Upper lobe of right lung (tissue), 1 donor: ENCODE measurements at regions not wholly inside any gene's neighbourhood (a gene's known extent, or its start where the extent isn't known, plus 50 kb on each side); places are given as distances from the start of the nearest gene placed in this dataset.

Source experiments
- ATAC-seq: fragments of 200-7000 bp; cut with Tn5 transposase; one replicate; pipeline ENCODE4 v1.9.1; 2020; ENCODE audit warnings: mild to moderate bottlenecking, moderate library complexity
- DNase-seq: peaks from one replicate; pipeline ENCODE4 v3.0.0-alpha.2; 2020
- H3K27ac ChIP-seq: fragments of 200-600 bp; one replicate; pipeline ENCODE4 v1.8.0; 2022
- H3K27me3 ChIP-seq: fragments of 200-600 bp; one replicate; pipeline ENCODE4 v1.8.0; 2022; ENCODE audit warnings: mild to moderate bottlenecking
- H3K36me3 ChIP-seq: fragments of 200-600 bp; one replicate; pipeline ENCODE4 v1.8.0; 2022
- H3K4me1 ChIP-seq: fragments of 200-600 bp; one replicate; pipeline ENCODE4 v1.8.0; 2022
- H3K4me3 ChIP-seq: fragments of 200-600 bp; one replicate; pipeline ENCODE4 v1.8.0; 2022; ENCODE audit warnings: mild to moderate bottlenecking
- H3K9me3 ChIP-seq: fragments of 200-600 bp; one replicate; pipeline ENCODE4 v1.8.0; 2022
- intact Hi-C: fragments of 100-400 bp; cut with DNase I; formaldehyde crosslinking; loops from one replicate; pipeline ENCODE4 v1.11.0; 2022
- TF ChIP-seq, protein P1 (sequence below): fragments of 200-600 bp; IDR thresholded peaks from one replicate; pipeline ENCODE4 v1.8.0; 2022; ENCODE audit warnings: antibody characterized with exemption
- donor health status: DM: no; HTN: yes; CAD: no; lungs with severe emphysema.

DNA sequence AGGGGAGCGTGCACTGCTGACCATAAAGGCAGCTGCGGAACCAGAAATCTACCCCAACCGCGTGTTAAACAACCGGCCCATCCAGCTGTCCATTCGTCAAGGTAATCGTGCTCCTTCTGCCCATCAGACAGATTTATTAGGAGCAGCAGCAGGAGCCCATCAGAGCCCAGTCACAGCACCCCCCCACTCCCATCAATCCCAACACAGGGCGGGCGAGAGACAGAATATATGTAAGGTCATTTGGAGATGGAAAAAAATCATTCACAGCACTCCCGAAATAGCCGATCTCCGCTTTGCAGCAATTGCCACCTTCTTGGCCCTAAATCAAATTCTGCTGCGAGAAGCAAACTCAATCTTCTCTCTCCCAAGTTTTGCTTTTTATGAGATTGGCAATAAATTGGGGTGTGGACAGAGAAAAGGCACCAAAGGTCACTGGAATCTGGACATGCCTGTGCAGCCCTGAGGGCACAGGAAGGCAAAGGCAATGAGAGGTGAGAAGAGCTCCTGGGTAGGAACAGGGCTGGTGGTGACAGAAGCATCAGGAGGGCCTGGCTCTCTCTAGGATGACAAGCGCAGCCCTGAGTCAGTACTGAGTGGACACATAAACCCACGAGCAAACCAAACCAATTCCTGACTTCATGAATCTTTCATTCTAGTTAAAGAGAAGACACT lies 145.0 kb upstream of the ZMIZ1 start:
- H3K4me1 ChIP-seq: no peaks in the 10 kb centered on the region
- no peak overlapping the region for H3K4me3 ChIP-seq
- peak; percentile 42 for DNase-seq
- H3K9me3 ChIP-seq: no peaks in the 10 kb centered on the region
- TF ChIP-seq, protein P1, sequence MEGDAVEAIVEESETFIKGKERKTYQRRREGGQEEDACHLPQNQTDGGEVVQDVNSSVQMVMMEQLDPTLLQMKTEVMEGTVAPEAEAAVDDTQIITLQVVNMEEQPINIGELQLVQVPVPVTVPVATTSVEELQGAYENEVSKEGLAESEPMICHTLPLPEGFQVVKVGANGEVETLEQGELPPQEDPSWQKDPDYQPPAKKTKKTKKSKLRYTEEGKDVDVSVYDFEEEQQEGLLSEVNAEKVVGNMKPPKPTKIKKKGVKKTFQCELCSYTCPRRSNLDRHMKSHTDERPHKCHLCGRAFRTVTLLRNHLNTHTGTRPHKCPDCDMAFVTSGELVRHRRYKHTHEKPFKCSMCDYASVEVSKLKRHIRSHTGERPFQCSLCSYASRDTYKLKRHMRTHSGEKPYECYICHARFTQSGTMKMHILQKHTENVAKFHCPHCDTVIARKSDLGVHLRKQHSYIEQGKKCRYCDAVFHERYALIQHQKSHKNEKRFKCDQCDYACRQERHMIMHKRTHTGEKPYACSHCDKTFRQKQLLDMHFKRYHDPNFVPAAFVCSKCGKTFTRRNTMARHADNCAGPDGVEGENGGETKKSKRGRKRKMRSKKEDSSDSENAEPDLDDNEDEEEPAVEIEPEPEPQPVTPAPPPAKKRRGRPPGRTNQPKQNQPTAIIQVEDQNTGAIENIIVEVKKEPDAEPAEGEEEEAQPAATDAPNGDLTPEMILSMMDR: no peak
- no peak overlapping the region for H3K27ac ChIP-seq
- H3K27me3 ChIP-seq: no peaks in the 10 kb centered on the region
- H3K36me3 ChIP-seq: no peaks in the 10 kb centered on the region
- intact Hi-C loops: no loop called here
- no peak for ATAC-seq

DNA sequence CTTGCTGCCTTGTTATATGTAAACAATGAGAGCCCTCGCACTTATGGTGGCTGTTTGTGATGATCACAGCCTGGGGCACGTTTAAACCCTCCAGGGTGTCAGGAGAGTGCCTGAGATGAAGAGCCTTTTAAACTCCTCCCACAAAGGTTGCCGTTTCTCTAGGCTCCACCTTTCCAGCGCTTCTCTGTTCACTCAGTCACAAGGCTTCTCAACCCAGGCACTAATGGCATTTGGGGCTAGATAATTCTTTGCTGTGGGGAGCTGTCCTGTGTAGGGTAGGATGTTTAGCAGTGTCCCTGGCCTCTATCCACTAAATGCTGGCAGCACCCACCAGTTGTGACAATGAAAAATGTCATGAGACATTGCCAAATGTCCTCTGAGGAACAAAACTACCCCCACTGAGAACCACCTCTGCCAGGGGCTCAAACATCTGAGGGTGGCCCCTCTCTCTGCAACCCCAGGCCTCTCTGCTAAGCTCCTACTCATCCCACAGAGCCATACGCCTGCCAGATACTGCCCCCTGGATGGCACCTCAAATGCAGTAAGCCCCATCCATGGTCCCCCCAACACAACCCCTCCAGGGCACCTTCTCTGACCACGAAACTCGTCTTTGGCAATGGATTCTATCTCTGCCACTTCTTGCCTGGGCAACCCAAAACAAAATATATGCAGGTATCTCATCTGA lies 144.3 kb upstream of the ZMIZ1 start:
- Histone ChIP-seq H3K27me3 (no peaks in the 10 kb centered on the region), H3K4me1 (no peaks in the 10 kb centered on the region), H3K36me3 (no peaks in the 10 kb centered on the region), H3K27ac (no peak overlapping the region), H3K4me3 (no peak overlapping the region), H3K9me3 (no peaks in the 10 kb centered on the region)
- intact Hi-C loops: no loop called here
- DNase-seq (peak; percentile 26), ATAC-seq (no peak)
- TF ChIP-seq, protein P1: no peak

DNA sequence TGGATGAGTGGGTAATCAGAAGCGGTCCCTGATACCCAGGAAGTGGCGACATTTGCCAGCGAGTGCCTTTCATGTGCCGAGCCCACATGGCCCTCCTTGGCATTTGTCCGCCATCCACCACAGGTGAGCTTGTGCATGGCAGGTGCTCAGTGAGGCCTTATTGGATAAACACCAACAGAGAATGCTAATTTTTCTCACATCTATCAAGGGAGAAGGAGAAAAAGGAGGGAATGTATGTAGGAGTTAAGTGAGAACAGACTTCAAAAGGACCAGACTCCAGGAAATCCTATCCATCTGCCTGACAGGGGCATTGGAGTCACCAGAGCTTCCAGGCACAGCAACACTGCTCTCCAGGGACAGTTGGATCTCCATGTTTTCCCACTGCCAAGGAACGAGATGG lies 143.5 kb upstream of the ZMIZ1 start:
- TF ChIP-seq, protein P1: no peak
- Histone ChIP-seq H3K9me3 (no peaks in the 10 kb centered on the region), H3K27ac (no peak overlapping the region), H3K27me3 (no peaks in the 10 kb centered on the region), H3K4me1 (no peaks in the 10 kb centered on the region), H3K36me3 (no peaks in the 10 kb centered on the region), H3K4me3 (no peak overlapping the region)
- intact Hi-C loops: no loop called here
- DNase-seq (no peak), ATAC-seq (no peak)

DNA sequence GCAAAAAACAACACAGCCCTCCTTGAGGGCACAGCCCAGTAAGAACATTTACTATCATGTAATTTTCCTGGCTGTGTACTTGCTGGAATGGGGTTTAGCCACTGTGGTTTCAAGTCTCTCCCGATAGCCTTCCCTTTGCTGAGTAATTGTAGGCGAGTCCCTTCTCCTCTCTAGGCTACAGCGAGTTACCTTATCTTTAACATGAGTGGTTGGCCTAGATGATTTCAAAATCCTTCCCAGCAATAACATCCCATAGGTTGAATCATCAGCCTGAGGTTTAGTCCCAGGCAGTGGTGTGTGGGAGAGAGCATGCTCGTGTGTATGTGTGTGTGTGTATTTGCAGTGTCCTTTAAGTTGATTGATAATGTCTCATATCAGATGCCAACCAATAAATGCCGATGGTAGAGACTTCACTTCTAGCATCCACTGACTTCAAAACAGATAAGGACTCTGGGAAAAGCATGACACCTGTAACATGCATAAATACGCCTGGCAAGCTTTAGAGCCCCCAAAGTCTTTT lies 142.9 kb upstream of the ZMIZ1 start:
- Histone ChIP-seq H3K27me3 (no peaks in the 10 kb centered on the region), H3K27ac (no peak overlapping the region), H3K9me3 (no peaks in the 10 kb centered on the region), H3K4me1 (no peaks in the 10 kb centered on the region), H3K36me3 (no peaks in the 10 kb centered on the region), H3K4me3 (no peak overlapping the region)
- TF ChIP-seq, protein P1: no peak
- no peak for DNase-seq
- intact Hi-C loops: no loop called here
- peak; percentile 10 for ATAC-seq

DNA sequence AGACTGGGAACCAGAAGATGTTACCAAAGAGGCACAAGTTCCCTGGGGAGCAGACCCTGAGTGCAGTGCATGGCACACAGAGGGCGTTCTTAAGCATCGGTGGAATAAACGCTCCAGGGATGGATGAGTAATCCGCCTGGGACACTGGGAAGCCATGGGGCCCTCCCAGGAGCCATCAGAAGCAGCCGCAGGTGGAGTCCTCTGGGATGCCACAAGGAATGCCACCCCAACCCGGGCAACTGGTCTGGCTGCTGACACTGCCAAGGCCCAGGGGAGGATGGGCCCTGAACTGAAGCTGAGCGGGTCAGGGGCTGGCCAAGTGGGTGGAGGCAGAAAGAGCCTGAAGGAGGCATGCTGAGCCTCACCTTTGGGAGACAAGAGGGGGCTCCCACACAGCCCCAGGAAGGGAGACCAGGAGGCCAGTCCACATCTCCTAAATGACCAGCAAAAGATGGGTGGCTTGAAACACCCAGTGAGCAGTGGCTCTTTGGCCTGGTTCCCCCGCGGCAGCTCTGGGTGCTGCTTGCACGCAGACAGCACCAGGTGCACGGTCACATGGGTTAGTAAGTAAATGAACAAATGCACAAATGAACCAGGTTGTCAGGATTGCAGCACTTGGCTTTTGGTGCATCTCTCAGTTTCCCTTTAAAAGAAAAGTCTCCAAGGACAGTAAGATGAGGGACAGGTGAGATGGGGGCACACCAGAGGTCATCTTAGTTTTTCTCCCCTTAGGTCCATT lies 141.3 kb upstream of the ZMIZ1 start:
- Histone ChIP-seq H3K9me3 (no peaks in the 10 kb centered on the region), H3K4me3 (no peak overlapping the region), H3K4me1 (peaks cover 5% of the 10 kb centered on the region), H3K27me3 (no peaks in the 10 kb centered on the region), H3K36me3 (no peaks in the 10 kb centered on the region), H3K27ac (no peak overlapping the region)
- DNase-seq (peak; percentile 56), ATAC-seq (no peak)
- intact Hi-C loops: no loop called here
- TF ChIP-seq, protein P1: no peak
